ENCODE measurements at regions not wholly inside any gene's neighbourhood (a gene's known extent, or its start where the extent isn't known, plus 50 kb on each side); places are given as distances from the start of the nearest gene placed in this dataset.

DNA sequence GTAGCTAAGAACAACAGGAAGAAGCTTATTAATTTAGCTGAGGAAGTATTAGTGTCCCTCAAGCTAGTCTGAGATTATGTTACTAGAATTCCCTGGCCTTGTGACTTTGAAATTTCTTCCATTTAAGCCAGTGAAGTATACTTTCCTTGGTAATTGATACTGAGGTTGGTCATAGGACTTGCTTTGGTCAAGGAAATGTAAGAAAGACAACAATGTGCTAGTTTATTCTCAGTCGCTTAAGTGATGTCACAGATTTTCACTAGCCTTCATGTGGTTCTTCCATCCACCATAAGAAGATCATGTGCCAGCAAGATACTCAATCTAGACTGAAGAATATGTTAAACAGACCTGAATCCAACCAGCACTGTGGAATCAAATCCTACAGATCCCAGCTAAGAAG, 1140.1 kb downstream of the TECRL start:
- TF ChIP-seq POLR2A (IDR thresholded peaks at IDR 0.05; ENCODE audit: low read depth, low read length) (no peak), TAF1 (IDR thresholded peaks at IDR 0.05; ENCODE audit: borderline replicate concordance, low read depth, low read length) (no peak)
